ENCODE measurements at regions not wholly inside any gene's neighbourhood (a gene's known extent, or its start where the extent isn't known, plus 50 kb on each side); places are given as distances from the start of the nearest gene placed in this dataset.

DNA sequence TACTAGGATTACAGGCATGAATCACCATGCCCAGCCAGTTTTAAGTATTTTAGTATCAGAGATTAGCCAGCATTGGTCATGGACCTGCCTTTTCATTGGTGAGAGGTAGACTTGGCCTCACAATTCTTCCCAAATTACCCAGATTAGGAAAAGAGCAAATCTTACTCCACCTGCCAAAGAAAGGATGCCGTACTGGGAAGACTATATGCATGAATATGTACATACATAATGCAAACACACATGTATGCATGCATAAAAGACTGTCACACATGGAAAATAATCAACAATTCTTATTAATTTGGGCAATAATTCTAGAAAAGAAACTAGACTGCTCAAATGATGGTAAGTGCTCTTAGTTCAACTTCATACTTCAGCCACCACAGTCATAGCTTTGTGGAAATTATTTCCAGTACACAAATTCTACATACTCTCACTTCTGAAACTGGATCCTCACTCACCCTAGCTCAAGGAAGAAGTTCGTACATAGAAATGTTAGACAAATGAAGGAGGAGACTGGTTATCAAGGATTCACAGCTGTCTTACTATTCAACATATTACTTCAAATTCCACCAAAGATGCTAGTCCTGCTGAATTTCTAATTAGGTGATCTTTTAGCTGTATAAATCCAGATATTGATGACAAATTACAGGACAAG, 73.7 kb downstream of the MINAR2 start:
- DNase-seq (no peak), ATAC-seq (no peak)

DNA sequence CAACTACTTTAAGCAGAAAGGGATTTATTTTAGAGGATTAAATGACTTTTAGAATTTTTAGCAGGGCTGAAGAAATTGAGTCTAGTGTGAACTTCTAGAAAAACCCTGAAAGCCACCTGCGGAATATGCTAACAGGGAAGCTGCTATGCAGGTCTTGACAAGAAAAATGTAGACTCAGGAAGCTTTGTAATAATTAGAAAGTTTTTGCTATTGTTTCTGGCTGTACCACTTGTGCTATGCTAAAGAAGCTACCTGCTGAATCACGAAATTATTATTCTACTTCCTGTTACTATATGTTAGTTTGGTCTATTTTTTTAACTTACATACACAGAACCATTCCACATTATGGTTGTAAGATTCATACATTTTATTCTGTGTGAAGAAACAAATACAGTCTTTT, 74.0 kb upstream of the CHSY3 start:
- no peak for DNase-seq
- ATAC-seq, result no peak

DNA sequence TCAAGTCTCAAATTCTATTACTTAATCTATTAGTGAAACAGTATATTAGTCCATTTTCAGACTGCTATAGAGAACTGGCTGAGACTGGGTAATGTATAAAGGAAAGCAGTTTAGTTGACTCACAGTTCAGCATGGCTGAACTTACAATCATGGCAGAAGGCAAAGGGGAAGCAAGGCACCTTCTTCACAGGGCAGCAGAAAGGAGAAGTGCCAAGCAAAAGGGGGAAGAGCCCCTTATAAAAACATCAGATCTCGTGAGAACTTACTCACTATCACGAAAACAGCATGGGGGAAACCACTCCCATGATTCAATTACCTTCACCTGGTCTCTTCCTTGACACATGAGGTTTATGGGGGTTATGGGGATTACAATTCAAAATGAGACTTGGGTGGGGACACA, 67.9 kb upstream of the CHSY3 start:
- DNase-seq (no peak), ATAC-seq (no peak)

DNA sequence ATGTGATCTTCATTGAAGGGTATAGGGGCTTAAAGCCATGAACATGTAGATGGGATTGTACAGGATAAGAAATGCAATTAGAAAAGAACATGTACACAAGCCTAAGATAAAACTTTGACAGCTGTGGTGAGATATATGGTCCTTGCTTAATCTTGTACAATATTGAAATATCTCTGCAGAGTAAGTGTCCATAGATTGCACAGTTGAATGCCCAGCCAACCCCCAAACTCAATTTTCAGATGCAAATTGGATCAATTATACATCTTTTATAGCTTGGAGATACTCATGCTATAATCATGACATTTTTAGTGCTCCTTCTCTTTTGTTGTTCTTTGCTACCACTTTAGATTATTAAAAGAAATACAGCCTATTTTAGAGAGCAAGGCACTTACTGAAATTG, 59.5 kb upstream of the CHSY3 start:
- DNase-seq (no peak), ATAC-seq (no peak)

DNA sequence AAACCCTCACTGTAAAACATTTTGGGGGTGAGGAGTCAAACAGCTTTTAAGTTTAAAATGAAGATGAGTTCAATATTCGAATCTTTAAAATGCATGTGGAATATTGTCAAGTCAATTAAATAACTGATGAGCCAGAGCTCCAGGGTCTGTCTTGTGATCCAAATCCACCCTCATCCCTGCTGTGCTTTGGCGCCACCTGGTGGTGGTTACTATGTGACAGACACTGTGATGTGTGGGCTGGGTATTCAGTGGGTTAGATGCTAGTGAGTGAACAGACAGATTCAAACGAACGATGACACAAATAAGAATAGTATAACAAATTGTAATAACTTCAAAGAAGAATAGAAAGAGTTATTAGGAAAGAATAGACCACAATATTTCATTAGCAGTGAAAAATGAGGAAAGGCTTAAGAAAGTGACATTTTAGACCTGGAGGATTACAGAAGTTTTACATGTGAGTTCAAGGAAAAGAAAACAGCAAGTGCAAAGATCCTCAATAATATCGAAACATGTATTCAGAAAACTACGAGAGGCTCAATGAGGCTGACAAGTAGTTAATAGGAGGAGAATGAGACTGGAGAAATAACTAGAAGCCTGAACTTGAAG, 51.4 kb upstream of the CHSY3 start:
- DNase-seq, result peak; percentile 79
- peak; percentile 71 for ATAC-seq

DNA sequence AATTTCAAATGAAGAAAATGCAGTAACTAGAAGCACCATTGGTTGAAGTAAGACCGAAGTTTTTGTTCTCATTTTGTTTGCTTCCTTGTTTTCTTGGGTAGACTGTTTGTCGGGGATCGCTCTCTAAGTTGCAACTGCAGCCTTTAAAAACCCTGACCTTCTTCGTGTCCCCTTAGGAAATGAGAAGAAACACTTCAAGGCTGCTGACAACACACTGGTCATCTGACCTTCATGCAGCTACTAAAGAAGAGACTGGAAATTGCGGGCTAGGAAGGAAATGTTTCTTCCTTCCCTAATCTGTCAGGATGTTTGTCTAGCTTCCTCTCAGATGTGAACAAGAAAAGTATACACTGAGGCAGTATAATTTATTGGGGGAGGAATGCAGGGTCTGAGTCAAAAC, 50.7 kb upstream of the CHSY3 start:
- DNase-seq, result no peak
- no peak for ATAC-seq

Measured in stimulated activated naive CD8-positive, alpha-beta T cell treated with anti-CD3 and anti-CD28 coated beads, Interleukin-15, Interleukin-2, amounts not matched to agents 100 U/mL and 50 U/mL, for 24 hours (primary cell).